Stromal cell of bone marrow (primary cell): ENCODE measurements at regions not wholly inside any gene's neighbourhood (a gene's known extent, or its start where the extent isn't known, plus 50 kb on each side); places are given as distances from the start of the nearest gene placed in this dataset.
"Not testable (repeated sequence)": the region's sequence is repeated elsewhere in the genome, so short reads cannot be mapped to it uniquely, and the experiment has no call there.

ENCODE experiments used
- DNase-seq: peaks from one replicate; pipeline ENCODE4 v3.0.0-alpha.2; 2012; ENCODE audit warnings: low read depth

DNA sequence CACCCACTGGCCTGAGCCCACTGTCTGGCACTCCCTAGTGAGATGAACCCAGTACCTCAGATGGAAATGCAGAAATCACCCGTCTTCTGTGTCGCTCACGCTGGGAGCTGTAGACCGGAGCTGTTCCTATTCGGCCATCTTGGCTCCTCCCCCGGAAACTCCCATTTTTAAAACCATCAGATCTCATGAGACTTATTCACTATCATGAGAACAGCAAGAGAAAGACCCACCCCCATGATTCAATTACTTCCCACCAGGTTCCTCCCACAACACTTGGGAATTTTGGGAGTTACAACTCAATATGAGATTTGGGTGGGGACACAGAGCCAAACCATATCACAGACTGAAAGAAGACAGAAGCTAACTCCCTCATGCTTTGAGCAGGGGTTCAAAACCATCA is 134.5 kb downstream of the SLC39A8 start:
- not testable (repeated sequence) for DNase-seq

DNA sequence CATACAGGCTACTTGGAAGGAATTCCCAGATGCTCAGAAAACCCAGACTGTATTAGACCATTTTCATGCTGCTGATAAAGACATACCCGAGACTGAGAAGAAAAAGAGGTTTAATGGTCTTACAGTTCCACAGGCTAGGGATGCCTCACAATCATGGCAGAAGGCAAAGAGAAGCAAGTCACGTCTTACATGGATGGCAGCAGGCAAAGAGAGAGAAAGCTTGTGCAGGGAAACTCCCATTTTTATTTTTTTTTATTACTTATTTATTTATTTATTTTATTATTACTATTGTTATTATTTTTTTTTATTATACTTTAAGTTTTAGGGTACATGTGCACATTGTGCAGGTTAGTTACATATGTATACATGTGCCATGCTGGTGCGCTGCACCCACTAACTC is 140.6 kb downstream of the SLC39A8 start:
- DNase-seq: not testable (repeated sequence)

DNA sequence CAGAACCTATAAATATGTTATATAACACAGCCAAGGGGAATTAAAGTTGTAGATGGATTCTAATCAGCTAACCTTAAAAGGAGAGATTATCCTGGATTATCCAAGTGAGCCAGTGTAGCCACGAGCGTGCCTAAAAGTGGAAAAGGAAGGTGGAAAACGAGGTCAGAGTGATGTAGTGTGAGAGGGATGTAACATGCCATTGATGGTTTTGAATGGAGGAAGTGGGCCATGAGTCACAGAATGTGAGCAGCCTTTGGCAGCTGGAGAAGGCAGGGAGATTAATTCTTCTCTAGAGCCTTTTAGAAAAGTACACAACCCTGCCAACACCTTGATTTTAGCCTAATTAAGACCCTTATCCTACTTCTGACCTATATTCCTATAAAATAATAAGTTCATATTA is 149.1 kb downstream of the SLC39A8 start:
- peak; percentile 43 for DNase-seq

DNA sequence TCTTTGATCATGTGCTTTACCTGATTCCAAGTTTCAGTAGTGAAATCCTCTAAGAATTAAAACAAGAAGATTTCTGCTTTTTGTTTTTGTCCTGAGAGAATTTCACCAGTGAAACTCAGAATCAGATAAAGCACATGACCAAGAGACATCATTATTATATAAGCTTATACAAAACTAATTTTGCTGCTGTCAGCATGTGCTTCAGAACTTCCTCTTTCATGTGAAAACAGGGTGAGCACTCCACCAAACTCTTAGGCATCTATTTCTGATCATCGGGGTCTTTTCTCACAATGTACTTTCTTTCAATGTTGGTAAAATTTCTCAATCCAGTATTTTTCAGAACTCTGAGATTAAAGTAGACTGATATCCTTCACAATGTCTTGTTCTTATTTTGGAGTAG is 152.1 kb downstream of the SLC39A8 start:
- DNase-seq: no peak

DNA sequence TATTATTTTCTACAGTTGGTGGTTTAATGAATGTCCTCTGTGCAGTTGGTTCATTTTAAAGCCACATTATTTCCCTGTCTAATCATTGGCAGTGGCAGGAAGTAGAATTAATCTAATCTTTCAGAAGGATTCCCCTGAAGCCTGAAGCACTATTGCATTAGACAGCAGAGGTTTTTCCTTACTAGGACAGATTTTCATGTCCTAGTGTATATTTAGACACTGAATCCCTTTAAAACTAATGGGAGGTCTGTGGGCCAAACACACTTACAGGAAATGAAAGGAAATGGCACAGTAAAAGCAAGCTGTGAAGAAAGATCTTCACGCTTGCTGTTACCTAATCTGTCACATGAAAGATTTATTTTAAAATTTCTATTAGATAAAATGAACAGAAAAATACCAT is 165.2 kb downstream of the SLC39A8 start:
- DNase-seq: no peak

DNA sequence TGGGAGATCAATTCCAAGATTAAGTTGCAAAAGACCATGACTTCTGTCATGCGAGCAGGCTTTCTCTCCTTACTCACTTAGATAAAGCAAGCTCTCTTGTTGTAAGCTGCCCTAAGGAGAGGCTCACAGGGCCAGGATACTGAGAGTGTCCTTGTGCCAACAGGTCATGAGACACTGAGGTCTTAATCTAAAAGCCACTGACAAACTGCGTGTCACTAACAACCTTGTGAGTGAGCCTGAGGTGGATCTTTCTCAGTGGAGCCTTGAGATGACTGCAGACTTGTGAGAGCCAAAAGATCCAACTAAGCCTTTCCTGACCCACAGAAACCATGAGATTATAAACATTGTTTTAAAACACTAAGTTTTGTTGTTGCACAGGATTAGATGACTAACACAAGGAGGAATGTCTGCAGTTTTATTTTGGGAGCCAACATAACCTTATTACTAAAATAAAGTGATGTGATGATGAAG is 170.5 kb downstream of the SLC39A8 start:
- DNase-seq: peak; percentile 74

DNA sequence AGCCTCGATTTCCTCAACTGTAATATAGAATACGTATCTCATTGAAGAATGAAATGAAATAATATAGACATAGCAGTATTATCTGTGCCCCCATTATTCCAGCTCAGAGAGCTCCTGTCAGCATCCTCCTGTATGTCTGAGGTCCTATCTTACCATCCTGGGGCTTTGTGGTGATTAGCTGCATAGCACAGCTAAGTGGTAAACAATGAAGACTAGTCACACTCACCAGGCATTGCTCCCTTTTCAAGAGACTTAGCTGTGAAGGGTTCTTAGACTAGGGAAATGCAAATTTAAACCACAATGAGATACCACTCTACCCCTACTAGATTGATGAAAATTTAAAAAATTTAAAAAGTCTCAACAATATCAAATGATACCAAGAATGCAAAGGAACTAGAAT is 172.9 kb downstream of the SLC39A8 start:
- no peak for DNase-seq

DNA sequence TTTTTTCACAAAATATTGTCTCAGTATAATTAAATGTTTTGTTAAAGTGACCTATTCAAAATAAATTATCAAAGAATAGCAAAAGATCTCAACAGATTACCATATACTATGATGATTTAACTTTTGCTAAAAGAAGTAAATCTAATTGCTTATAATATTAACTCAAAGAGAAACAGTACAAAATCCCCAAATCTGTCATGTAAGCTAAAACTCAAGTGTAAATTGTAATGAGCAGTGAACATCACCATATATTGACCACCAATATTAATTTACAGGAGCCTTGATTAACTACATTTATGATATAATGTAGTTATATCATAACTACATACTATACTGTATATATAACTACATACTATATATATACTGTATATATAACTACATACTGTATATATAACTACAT is 174.4 kb downstream of the SLC39A8 start:
- DNase-seq: no peak

DNA sequence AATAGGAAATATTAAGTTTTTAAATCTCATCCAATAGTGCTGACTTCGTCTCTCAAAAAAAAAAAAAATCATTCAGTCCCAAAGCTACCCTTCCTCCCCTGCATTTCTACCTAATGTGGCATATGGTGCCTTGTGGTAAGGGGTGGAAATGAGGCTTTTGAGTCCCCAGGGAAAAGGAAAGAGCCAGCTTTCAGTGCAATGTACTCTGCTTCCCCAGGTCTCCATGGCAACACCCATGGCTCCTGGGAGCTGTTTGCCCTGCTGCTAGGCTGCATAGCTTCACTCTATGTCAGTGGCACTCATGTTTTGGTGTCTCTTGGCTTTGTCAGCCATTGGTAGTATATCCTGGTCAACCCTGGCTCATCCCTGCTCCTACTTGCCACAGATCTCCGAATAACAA is 175.9 kb downstream of the SLC39A8 start:
- peak; percentile 21 for DNase-seq

DNA sequence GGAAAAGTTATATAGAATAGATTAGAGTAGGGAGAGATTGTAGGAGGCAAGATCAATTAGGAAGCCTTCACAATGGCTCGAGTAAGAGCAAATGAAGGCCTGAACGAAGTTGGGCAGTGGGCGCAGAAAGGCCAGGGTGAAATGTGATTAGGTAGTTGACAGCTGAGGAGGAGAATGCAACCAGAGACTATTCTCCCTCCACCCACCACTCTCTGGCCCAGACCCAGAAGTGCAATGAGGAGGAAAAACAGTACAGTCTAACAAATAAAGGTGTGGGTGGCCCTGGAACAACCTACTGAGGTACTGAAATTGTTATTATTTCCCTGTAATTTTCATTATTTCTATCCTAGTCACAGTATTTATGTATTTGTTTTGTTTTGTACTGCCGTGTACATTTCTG is 176.7 kb downstream of the SLC39A8 start:
- DNase-seq: no peak

DNA sequence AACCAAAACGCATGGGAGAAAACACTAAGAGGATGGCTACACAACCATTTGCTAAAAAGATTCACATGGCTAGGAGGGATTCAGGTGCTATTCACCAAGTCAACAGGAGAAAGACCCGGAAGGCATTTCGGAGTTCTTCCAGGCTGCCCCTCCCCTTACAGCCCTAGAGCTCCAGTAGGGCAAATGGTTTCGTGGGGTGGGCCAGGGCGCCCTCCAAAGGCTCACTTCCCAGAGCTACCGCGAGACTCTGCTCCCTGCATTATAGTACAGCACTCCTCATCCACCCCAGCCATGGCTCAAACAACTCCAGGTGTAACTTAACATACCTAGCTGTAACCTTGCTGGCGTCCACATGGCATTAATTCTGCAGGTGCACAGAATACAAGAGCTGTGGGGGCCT is 179.7 kb downstream of the SLC39A8 start:
- DNase-seq: no peak

DNA sequence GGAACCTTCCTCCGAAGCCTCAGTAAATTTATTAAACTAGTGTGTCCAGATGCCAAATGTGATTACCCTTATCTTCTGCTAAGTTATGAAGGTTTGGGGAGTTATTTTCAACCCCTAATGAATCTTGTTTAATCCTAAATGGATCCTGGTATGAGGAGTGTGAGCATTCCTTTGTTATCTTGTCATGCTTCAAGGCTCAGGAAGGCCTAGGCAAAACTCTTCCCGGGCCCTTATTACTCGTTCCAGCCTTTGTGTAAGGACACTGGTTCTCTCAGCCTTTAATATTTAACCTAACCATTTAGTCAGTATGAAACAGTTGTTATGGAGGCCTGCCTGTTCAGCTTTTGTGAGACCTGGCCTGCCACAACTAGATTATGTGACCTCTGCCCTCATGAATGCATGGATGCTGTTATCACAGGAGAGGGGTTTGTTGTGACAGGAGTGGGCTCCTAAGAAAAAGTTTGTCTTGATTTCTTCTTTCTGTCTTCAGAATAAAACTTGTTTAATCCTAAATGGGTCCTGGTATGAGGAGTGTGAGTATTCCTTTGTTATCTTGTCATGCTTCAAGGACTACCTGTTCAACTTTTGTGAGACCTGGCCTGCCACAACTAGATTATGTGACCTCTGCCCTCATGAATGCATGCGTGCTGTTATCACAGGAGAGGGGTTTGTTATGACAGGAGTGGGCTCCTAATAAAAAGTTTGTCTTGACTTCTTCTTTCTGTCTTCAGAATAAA is 181.7 kb downstream of the SLC39A8 start:
- DNase-seq: no peak

DNA sequence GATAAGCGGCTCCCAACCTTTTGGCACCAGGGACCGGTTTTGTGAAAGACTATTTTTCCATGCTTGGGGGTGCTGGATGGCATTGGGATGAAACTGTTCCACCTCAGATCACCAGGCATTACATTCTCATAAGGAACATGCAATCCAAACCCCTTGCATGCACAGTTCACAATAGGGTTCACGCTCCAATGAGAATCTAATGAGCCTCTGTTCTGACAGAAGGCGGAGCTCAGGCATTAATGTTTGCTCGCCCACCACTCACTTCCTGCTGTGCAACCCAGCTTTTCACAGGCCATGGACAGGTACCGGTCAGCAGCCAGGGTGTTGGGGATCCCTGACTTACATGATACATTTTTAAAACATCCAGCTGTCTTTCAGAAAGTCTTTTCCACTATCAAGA is 187.3 kb downstream of the SLC39A8 start:
- DNase-seq: no peak

DNA sequence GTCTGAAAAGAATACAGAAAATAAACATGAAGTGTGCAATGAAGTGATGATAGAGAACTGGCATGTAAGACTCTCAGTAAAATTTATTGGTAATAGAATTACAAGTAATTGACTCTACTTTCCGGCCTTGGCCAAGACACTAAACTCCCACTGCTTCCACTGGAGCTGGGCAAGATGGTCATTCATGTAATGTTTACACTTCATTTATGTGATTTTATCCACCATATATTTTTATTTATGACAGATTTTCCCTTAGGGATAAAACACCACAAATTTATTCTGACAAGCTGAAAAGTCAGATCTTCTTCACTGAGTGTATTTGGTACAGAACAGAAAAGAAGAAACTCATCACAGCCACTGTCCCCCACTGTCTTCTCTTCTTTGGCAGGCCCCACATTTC is 191.9 kb downstream of the SLC39A8 start:
- DNase-seq: no peak

DNA sequence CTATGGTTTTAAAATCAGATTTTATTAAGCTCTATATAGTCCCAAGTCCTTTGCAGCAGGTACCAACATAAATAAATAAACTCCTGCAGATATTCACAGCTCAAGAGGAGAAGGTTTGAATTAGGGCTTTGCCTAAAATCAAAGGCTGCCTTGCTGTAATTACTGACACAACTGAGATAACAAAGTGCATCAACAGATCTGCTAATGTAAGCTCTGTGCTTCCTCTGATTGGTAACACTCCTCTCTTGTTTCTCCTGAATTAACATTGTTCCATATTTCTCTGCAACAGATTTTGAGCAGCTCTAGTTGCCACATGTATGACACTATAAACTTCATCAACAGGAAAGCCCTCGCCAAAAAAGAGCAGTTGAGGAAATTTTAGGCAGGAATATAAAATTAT is 193.6 kb downstream of the SLC39A8 start:
- DNase-seq: no peak

DNA sequence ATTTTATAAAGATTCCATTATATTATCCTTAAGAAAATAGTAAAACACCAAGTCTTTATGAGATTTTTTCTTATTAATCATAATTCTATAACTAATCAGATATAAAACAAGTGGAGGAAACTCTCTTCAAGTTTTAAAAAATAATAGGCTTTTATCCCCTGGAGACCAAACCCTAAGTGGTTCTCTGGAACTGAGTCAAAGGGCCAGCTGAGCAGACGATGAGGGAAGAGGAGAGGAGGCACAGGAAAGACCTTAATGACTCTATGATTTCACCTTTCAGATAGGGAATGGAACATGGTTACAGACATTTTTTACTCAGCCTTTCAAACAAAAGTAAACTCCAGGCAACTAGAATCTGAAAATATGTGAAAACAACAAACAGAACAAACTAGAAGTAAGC is 201.8 kb downstream of the SLC39A8 start:
- DNase-seq: no peak

DNA sequence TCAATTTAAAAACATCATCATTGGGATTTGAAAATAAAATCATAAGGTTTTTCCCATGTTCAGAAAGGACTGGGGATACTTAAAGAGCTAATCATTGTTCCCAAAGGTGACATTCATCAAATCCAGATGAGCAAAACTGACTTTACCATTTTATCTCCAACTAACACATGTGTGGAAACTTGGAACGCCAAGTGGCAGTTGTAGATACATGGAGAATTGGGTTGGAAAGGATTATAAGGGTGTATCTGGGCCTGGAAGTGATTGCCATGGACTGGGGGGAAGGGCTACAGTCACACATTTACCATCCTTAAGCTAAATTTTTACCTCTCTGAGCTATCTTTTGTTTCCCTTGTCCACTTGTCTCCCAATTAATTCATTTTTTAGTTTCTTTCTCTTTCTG is 203.4 kb downstream of the SLC39A8 start:
- DNase-seq: no peak

DNA sequence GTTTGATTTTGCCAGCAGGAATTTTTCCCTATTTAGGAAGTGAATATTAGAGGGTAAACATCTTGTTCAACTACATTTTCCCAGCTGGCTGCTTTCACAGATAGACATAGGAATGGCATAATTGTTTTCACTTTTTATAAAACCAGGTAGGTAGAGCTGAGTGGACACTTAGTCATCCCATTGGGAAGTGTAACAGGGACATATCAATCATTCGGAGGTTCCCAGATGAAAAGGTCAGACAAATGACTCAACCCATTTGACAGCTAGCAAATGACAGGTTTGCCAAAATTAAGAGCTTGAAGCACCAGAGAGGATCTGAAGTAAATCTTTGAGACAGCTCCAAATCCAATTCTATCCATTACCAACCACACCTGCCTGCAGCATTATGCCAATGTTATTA is 205.3 kb downstream of the SLC39A8 start:
- no peak for DNase-seq

DNA sequence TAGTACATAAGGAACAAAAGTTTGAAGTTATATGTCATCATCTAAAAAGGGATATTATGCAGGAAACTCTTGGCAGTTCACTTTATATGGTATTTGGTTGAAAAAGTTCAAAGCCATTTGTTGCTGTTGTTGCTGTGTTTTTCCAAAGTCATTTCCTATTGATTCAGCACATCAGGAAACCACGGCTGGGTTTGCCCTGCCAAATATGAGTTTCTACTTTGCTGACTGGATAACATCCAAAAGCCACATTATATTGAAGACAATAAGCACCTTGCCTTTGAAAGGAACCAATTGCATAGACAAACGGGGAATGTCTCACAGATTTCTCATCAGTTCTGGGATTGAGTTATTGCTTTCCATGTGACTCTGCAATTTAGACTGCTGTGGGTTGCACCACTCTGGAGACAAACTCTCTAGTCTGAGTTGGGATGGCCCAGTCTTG is 206.1 kb downstream of the SLC39A8 start:
- peak; percentile 65 for DNase-seq

DNA sequence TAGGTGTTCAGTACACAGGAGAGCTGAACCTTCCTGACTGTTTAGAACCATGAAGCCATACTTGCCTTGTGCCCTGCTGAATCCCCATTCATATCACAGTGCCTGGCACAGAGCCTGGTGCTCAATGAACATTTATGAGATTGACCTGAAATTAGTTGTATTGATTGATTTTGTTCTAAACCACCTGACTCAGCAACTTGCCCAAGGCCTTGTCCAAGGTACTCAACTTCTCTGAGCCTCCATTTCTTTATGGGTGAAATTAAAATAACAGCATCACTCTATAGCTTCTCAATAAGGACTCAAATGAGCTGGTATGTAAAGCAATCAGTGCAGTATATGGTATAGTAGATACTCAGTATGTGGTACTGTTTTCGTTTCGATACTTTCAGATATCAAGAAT is 208.1 kb downstream of the SLC39A8 start:
- no peak for DNase-seq

DNA sequence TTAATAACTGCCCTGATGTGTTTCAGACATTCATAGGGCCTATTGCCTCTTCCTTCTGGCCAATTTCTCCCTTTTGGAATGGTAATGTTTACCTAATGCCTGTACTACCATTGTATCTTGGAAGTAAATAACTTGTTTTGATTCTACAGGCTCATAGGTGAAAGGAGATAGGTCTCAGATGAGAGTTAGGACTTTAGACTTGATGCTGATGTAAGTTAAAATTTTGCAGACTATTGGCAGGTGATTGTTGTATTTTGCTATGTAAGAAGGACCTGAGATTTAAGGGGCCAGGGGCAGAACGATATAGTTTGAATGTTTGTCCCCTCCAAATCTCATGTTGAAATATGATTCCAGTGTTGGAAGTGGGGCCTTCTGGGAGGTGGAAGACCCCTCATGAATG is 215.5 kb downstream of the SLC39A8 start:
- no peak for DNase-seq
